ENCODE measurements at regions not wholly inside any gene's neighbourhood (a gene's known extent, or its start where the extent isn't known, plus 50 kb on each side); places are given as distances from the start of the nearest gene placed in this dataset.

DNA sequence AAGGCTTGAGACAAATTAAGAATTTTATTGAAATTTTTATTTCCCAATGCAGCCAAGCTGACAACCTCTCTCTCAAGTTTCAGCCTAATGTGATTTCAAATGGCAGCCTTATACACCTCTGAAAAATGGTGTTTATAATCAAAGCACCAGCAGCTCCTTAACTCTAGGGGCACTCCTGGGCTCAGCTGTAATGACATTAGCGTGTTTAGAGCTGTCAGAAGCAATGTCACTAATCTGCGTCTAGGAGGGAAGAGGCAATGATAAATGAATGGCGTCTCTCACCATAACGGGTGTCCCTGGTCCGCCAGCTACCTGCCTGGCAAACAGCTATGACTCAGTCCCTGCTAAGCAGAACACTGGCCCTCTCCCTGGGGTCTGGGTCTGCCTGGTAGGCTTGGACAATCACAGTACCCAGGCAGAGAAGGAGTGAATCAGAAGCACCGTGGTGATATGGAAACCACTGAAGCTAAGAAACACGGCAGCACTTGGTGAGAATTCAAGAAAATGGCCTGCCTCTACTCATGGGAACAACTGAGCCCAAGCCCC lies 131.8 kb upstream of the VSTM2B start:
- TF ChIP-seq, protein P1, sequence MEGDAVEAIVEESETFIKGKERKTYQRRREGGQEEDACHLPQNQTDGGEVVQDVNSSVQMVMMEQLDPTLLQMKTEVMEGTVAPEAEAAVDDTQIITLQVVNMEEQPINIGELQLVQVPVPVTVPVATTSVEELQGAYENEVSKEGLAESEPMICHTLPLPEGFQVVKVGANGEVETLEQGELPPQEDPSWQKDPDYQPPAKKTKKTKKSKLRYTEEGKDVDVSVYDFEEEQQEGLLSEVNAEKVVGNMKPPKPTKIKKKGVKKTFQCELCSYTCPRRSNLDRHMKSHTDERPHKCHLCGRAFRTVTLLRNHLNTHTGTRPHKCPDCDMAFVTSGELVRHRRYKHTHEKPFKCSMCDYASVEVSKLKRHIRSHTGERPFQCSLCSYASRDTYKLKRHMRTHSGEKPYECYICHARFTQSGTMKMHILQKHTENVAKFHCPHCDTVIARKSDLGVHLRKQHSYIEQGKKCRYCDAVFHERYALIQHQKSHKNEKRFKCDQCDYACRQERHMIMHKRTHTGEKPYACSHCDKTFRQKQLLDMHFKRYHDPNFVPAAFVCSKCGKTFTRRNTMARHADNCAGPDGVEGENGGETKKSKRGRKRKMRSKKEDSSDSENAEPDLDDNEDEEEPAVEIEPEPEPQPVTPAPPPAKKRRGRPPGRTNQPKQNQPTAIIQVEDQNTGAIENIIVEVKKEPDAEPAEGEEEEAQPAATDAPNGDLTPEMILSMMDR (IDR thresholded peaks at IDR 0.05), result no peak
- no peak for DNase-seq (ENCODE audit: low spot score)
- ATAC-seq (ENCODE audit: low FRiP score), result no peak

DNA sequence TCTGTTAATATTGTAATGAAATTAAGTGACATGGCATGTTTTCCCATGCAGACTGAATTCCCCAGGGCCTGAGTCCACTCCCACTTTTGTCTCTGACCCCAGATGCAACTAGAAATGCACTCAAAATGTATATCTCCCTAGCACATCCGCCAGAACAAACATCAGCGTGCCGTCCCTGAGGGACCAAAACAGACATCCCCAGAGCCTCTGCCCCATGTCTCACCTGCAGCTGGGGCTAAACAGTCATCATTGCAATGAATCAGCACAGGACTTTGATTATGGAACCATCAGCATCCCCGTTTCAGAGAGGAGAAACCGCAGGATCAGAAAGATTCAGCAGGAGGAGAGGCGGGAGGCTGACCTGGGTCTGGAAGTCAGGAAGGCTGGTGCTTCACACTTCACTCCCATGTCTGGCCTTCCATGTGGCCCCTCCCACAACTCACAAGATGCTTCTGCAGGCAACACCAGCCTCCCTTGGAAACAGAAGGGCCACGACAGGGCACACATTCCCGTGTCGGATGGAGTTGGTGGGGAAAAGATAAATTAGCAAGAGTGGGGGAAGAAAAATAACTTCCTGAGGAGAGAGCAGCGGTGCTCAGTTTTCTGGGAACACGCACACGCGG lies 130.6 kb upstream of the VSTM2B start:
- TF ChIP-seq, protein P1 (IDR thresholded peaks at IDR 0.05), result no peak
- DNase-seq (ENCODE audit: low spot score) (no peak), ATAC-seq (ENCODE audit: low FRiP score) (no peak)

DNA sequence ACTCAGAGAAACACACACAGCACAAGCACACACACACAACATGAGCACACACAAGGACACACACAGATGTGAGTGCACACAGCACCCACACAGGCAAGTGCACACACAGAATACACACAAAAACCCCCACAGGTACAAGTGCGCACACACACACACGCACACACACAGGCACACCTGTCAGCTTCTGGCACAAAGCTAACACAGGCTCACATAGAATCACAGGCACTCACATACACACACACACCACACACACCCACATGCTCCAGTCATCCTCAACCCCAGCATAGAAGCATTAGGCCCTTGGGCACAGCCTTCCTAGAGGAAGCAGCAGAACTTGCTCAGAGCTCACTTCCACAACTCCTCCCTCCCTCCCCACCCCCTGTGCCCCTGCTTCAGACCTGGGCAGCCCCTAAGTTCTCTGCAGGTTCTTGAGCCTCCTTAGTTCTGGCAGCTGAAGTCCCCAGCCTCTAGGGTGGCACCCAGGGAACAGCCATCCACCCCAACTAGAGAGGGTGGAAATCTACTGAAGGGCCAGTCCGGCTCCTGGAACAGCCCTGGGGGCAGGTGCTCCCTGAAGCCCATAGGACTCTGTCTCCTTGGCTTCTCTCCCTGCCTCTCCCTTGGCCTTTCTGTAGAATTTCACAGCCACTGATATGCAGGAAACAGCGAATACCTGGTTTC lies 129.9 kb upstream of the VSTM2B start:
- DNase-seq (ENCODE audit: low spot score) (no peak), ATAC-seq (ENCODE audit: low FRiP score) (no peak)
- TF ChIP-seq, protein P1 (IDR thresholded peaks at IDR 0.05), result no peak

DNA sequence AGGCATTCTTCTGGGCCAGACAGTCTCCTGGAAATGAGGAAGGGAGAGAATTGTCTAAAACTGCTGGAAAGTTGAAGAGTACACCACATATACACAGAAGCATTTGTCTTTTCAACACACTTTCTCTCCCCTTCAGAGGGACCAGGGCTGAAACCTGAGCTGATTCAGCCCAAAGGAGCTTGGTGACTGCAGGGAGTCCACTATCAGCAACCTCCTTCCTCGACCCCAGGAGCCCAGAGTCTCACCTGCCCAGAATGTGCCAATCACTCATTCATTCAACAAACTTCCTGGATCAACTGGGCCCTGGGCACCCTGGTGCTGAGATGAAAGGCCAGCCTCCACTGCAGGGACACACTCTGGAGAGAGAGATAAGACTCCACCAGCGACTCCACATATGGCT lies 128.9 kb upstream of the VSTM2B start:
- TF ChIP-seq, protein P1 (IDR thresholded peaks at IDR 0.05), result no peak
- ATAC-seq (ENCODE audit: low FRiP score) (no peak), DNase-seq (ENCODE audit: low spot score) (no peak)

DNA sequence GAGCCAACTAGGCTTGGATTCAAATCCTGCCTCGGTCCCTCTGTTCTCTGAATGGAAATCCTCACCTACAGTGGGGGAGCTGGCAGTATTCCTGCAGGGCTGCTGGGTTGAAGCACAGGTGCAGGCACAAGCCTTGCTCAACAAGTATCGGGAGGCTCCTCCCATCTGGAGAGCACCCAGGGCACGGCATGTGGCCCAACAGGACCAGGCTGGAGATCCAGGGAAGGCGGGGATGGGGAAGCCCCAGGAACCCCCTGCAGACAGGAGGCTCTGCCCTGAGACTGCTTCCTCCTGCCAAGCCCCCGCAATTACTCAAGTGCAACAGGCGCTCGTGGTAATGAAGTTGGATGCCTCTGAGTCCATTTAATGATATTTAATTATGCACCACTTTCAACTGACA lies 128.0 kb upstream of the VSTM2B start:
- TF ChIP-seq, protein P1 (IDR thresholded peaks at IDR 0.05), result no peak
- ATAC-seq (ENCODE audit: low FRiP score) (no peak), DNase-seq (ENCODE audit: low spot score) (no peak)

DNA sequence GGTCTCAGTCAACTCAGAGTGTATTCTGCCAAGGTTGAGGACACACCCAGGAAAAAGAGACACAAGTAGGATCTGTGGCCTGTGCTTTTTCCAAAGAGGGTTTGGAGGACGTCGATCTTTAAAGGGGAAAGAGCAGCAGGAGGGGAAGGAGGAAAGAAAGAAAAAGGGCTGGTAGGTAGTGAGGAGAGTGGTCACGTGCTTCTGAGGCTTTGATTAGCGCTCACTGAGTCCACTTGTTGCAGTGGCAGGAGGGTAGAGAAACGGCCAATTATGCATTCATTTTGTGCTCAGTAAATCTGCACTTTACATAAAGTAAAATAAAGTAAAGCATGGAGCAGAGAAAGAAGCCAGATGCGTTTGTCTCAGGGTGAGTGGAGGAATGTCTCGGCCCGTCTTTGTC lies 126.0 kb upstream of the VSTM2B start:
- DNase-seq (ENCODE audit: low spot score) (no peak), ATAC-seq (ENCODE audit: low FRiP score) (no peak)
- TF ChIP-seq, protein P1 (IDR thresholded peaks at IDR 0.05), result no peak

All from omental fat pad (tissue), 3 donors.